B cell (primary cell): ENCODE measurements at regions not wholly inside any gene's neighbourhood (a gene's known extent, or its start where the extent isn't known, plus 50 kb on each side); places are given as distances from the start of the nearest gene placed in this dataset.

Source experiments
- ATAC-seq: fragments of 200-7000 bp; cut with Tn5 transposase; one replicate; pipeline ENCODE4 v1.10.0; 2021; ENCODE audit warnings: low read depth, mild to moderate bottlenecking, moderate number of reproducible peaks, moderate library complexity
- CTCF ChIA-PET: fragments of 350-600 bp; sonication (Branson Sonifier 250); formaldehyde crosslinking; loops from one replicate; lab custom pipeline; 2021; ENCODE audit warnings: antibody characterized with exemption, inconsistent platforms; lab: Charles Lee
- POLR2A ChIA-PET: fragments of 350-600 bp; sonication (Branson Sonifier 250); formaldehyde crosslinking; loops from one replicate; lab custom pipeline; 2021; ENCODE audit warnings: antibody characterized with exemption; lab: Charles Lee
- DNase-seq: peaks from one replicate; pipeline ENCODE4 v3.0.0; 2013
- H2AFZ ChIP-seq: 2 replicates; pipeline ENCODE4 v1.6.1; 2012; ENCODE audit warnings: mild to moderate bottlenecking, low read depth, low read length; ENCODE audit not compliant: insufficient read depth, poor library complexity, severe bottlenecking
- H3K27ac ChIP-seq, 2 donors: 1 replicate in 1 of 2; 2 replicates in 1 of 2; pipeline ENCODE4 v1.5.1; 2012 to 2013; ENCODE audit warnings: low read length in 2 of 2, mild to moderate bottlenecking in 2 of 2, moderate library complexity in 1 of 2
- H3K27me3 ChIP-seq, 4 experiments: fragments of 200-600 bp in 1 of 4; sonication (generic) in 1 of 4; replicated peaks in 1 of 4; 1 replicate in 2 of 4; 2 replicates in 2 of 4; pipeline versions ENCODE4 v1.6.1 to v1.7.0; 2013 to 2016; ENCODE audit warnings: low read length in 3 of 4, mild to moderate bottlenecking in 2 of 4, mixed read lengths in 1 of 4, moderate library complexity in 1 of 4; ENCODE audit not compliant: insufficient read depth in 4 of 4, control insufficient read depth in 3 of 4; ENCODE audit errors: control extremely low read depth in 1 of 4
- H3K36me3 ChIP-seq, 2 experiments: replicated peaks in 1 of 2; 1 replicate in 1 of 2; 2 replicates in 1 of 2; pipeline versions ENCODE4 v1.6.1 to v1.7.1; 2013; ENCODE audit warnings: low read length in 1 of 2; ENCODE audit not compliant: insufficient read depth in 2 of 2, control insufficient read depth in 1 of 2; ENCODE audit errors: control extremely low read depth in 1 of 2, extremely low read depth in 1 of 2
- H3K4me1 ChIP-seq, 2 donors: fragments of 200-600 bp in 1 of 2; sonication (generic) in 1 of 2; 1 replicate in 1 of 2; 2 replicates in 1 of 2; pipeline versions ENCODE4 v1.5.1 to v1.6.1; 2013 to 2017; ENCODE audit warnings: low read length in 2 of 2; ENCODE audit not compliant: control insufficient read depth in 2 of 2, insufficient read depth in 2 of 2
- H3K4me2 ChIP-seq: replicated peaks from 2 replicates; pipeline ENCODE3; 2012; ENCODE audit warnings: mild to moderate bottlenecking, low read depth, low read length; ENCODE audit not compliant: poor library complexity, severe bottlenecking
- H3K4me3 ChIP-seq, 5 experiments: fragments of 200-600 bp in 1 of 5; sonication (generic) in 1 of 5; 1 replicate in 3 of 5; 2 replicates in 2 of 5; pipeline versions ENCODE4 v1.5.1 to v1.7.0; 2011 to 2016; ENCODE audit warnings: low read length in 4 of 5, mild to moderate bottlenecking in 4 of 5, low read depth in 2 of 5, control low read depth in 1 of 5, moderate library complexity in 1 of 5; ENCODE audit not compliant: insufficient read depth in 1 of 5; ENCODE audit errors: control extremely low read depth in 1 of 5, extremely low read depth in 1 of 5
- H3K79me2 ChIP-seq: fragments of 200-600 bp; sonication (generic); one replicate; pipeline ENCODE4 v1.6.0; 2016; ENCODE audit warnings: low read length; ENCODE audit not compliant: control insufficient read depth, insufficient read depth
- H3K9ac ChIP-seq: fragments of 200-600 bp; sonication (generic); 2 replicates; pipeline ENCODE4 v1.6.1; 2017; ENCODE audit warnings: mild to moderate bottlenecking, low read length, moderate library complexity
- H3K9me3 ChIP-seq, 3 donors: one replicate each; pipeline versions ENCODE4 v1.6.1 to v1.7.1; 2013; ENCODE audit warnings: low read length in 2 of 3; ENCODE audit not compliant: control insufficient read depth in 2 of 3, insufficient read depth in 1 of 3; ENCODE audit errors: control extremely low read depth in 1 of 3
- H4K20me1 ChIP-seq: 2 replicates; pipeline ENCODE4 v1.6.0; 2012; ENCODE audit warnings: mild to moderate bottlenecking, low read length; ENCODE audit not compliant: insufficient read depth, control insufficient read depth, poor library complexity, severe bottlenecking
- H3K27ac Mint-ChIP-seq: one replicate; pipeline ENCODE4 v1.8.0; 2021; ENCODE audit warnings: mixed read lengths
- H3K27me3 Mint-ChIP-seq: one replicate; pipeline ENCODE4 v1.8.0; 2021; ENCODE audit warnings: mixed read lengths
- H3K4me1 Mint-ChIP-seq: one replicate; pipeline ENCODE4 v1.8.0; 2021; ENCODE audit warnings: mixed read lengths
- H3K4me3 Mint-ChIP-seq: one replicate; pipeline ENCODE4 v1.8.0; 2021; ENCODE audit warnings: mixed read lengths
- H3K9me3 Mint-ChIP-seq: one replicate; pipeline ENCODE4 v1.8.0; 2022; ENCODE audit warnings: mixed read lengths; ENCODE audit not compliant: insufficient read depth
- EZH2 ChIP-seq: IDR thresholded peaks from 2 replicates; pipeline ENCODE4 v1.6.1; 2012; ENCODE audit warnings: borderline replicate concordance, low read depth, mild to moderate bottlenecking, moderate library complexity, low read length; ENCODE audit not compliant: insufficient read depth, poor library complexity, severe bottlenecking
- WGBS: methylation state at CpG from one replicate; pipeline ENCODE4 v1.1.5; 2013; ENCODE audit warnings: missing lambda C conversion rate; ENCODE audit not compliant: insufficient coverage; 5-methylcytosine and 5-hydroxymethylcytosine counted together
- intact Hi-C: fragments of 100-400 bp; cut with micrococcal nuclease; formaldehyde crosslinking; loops from one replicate; pipeline ENCODE4 v1.10.0; 2022
- TF ChIP-seq, protein P1 (sequence below): fragments of 200-600 bp; IDR thresholded peaks from one replicate; pipeline ENCODE4 v1.8.0; 2022; ENCODE audit warnings: antibody characterized with exemption, mild to moderate bottlenecking

DNA sequence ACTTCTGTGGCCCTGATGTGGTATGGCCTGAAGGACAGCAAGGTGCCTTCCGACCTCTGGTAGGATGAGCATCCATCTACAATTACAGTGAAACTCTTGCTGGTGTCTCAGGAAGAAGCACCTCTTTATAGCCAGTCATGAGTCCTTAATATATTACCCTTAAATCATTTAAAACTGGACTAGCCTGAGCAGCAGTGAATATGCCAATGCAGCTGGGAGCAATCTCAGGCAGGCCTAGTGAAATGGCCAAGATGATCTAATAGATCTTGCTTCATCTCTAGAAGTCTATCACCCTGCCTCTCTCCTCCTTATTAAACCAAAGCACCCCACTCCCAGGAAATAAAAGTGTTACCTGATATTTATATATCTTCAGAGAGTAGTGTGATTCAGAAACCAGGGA is 66.7 kb upstream of the SORCS3 start:
- H3K27ac Mint-ChIP-seq = no peak overlapping the region
- H3K4me1 Mint-ChIP-seq = no peaks in the 10 kb centered on the region
- intact Hi-C loops = no loop called here
- TF ChIP-seq, protein P1, sequence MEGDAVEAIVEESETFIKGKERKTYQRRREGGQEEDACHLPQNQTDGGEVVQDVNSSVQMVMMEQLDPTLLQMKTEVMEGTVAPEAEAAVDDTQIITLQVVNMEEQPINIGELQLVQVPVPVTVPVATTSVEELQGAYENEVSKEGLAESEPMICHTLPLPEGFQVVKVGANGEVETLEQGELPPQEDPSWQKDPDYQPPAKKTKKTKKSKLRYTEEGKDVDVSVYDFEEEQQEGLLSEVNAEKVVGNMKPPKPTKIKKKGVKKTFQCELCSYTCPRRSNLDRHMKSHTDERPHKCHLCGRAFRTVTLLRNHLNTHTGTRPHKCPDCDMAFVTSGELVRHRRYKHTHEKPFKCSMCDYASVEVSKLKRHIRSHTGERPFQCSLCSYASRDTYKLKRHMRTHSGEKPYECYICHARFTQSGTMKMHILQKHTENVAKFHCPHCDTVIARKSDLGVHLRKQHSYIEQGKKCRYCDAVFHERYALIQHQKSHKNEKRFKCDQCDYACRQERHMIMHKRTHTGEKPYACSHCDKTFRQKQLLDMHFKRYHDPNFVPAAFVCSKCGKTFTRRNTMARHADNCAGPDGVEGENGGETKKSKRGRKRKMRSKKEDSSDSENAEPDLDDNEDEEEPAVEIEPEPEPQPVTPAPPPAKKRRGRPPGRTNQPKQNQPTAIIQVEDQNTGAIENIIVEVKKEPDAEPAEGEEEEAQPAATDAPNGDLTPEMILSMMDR = no peak
- TF ChIP-seq EZH2 = no peak
- Histone ChIP-seq H3K4me3 (no peak overlapping the region), H3K4me1 (no peaks in the 10 kb centered on the region), H3K79me2 (no peaks in the 10 kb centered on the region), H3K4me2 (no peak overlapping the region), H3K27me3 (peaks cover 0 to 4% (median 1%) of the 10 kb centered on the region in 4 experiments), H4K20me1 (no peaks in the 10 kb centered on the region), H3K27ac (no peak overlapping the region), H3K9me3 (peaks cover 0 to 17% (median 2%) of the 10 kb centered on the region in 3 donors), H3K36me3 (no peaks in the 10 kb centered on the region), H3K9ac (no peak overlapping the region), H2AFZ (no peak overlapping the region)
- DNase-seq = no peak
- peaks cover 7% of the 10 kb centered on the region for H3K27me3 Mint-ChIP-seq
- no peak overlapping the region for H3K4me3 Mint-ChIP-seq
- WGBS = no CpG with 5 or more reads among the region's 1 CpG
- CTCF ChIA-PET = no interaction called here
- peaks cover 10% of the 10 kb centered on the region for H3K9me3 Mint-ChIP-seq
- no peak for ATAC-seq
- POLR2A ChIA-PET = no interaction called here

DNA sequence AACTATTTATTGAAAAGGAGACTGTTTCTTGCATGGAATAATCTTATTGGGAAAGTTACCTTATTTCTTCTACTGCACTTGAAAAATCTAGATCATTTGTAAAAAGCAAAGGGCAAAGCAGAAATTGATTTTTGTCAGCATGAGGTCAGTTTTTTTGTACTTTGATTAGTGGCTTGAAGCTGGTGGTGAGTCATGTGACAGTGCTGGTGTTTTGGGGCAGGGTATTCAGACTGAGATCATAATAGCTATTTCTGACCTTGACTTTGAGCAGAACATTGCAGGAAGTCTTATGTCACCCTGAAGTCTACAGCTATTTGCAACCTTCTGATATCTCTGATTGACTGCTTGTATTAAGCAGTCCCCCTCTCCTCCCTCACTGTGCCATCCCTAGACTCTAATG is 66.3 kb upstream of the SORCS3 start:
- H3K4me1 ChIP-seq = no peaks in the 10 kb centered on the region

More for the DNA sequence above, 66.3 kb upstream of the SORCS3 start:
- Histone ChIP-seq H4K20me1 (no peaks in the 10 kb centered on the region), H2AFZ (no peak overlapping the region), H3K27me3 (peaks cover 0 to 4% (median 1%) of the 10 kb centered on the region in 4 experiments), H3K4me3 (no peak overlapping the region), H3K9ac (no peak overlapping the region), H3K4me2 (no peak overlapping the region), H3K79me2 (no peaks in the 10 kb centered on the region), H3K36me3 (no peaks in the 10 kb centered on the region), H3K9me3 (peaks cover 0 to 13% (median 2%) of the 10 kb centered on the region in 3 donors), H3K27ac (no peak overlapping the region)
- ChIA-PET POLR2A (no interaction called here), CTCF (no interaction called here)
- no peak overlapping the region for H3K27ac Mint-ChIP-seq
- TF ChIP-seq EZH2 = no peak
- TF ChIP-seq, protein P1 = no peak
- H3K9me3 Mint-ChIP-seq = peaks cover 6% of the 10 kb centered on the region
- peaks cover 3% of the 10 kb centered on the region for H3K27me3 Mint-ChIP-seq
- ATAC-seq = no peak
- no peak overlapping the region for H3K4me3 Mint-ChIP-seq
- intact Hi-C loops = no loop called here
- DNase-seq = no peak
- no peaks in the 10 kb centered on the region for H3K4me1 Mint-ChIP-seq
